GM21515 (cell line): ENCODE measurements at regions not wholly inside any gene's neighbourhood (a gene's known extent, or its start where the extent isn't known, plus 50 kb on each side); places are given as distances from the start of the nearest gene placed in this dataset.
"Not testable (repeated sequence)": the region's sequence is repeated elsewhere in the genome, so short reads cannot be mapped to it uniquely, and the experiment has no call there.

Experiments used
- ATAC-seq: cut with Tn5 transposase; IDR thresholded peaks from one replicate; pipeline ENCODE4 v1.9.1; 2021; ENCODE audit not compliant: unreplicated experiment

DNA sequence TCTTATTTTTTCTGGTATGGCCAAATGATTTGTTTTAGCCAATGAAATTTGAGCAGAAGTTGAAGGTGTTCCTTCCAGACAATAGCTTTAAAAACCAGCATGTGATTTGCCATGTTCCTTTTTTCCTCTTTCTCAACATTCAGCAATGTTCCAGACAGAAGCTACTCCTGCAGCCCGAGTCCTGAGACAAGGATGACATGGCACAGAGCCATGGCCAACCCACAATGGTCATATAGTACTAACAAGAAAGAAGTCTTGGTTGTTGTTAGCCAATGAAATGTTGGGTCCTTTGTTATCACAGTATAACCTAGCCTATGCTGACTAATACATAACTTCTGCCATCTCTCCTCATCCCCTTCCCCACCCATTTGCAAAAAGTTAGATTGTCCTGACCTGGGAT lies 211.1 kb upstream of the STT3B start:
- ATAC-seq: no peak

DNA sequence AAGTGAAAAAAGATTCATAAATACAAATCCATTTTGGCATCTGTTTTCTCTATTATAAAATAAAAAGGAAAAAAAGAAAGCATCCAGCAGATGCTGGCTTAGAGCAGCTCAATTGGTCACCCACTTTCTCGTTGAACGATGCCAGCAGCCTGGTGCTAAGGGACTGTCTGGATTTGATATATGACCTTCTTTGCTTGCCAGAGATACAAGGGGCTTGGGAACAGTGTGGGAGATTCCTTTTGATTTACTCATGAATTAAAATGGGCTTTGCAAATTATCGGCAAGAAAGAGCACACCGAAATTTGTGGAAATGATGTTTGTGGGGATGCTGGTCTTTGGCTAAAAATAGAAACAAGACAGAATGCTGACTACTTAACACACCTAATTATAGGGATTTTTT lies 210.3 kb upstream of the STT3B start:
- ATAC-seq: no peak

DNA sequence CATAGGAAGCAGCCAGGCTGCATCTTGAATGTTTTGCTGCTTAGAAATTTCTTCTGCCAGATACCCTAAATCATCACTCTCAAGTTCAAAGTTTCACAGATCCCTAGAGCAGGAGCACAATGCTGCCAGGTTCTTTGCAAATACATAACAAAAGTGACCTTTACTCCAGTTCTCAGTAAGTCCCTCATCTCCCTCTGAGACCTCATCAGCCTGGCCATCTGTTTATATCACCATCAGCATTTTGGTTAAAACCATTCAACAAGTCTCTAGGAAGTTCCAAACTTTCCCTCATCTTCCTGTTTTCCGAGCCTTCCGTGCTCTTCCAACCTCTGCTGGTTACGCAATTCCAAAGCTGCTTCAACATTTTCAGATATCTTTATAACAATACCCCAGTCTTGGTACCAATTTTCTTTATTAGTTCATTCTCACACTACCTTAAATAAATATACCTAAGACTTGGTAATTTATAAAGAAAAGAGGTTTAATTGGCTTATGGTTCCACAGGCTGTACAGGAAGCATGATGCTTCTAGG lies 204.8 kb upstream of the STT3B start:
- not testable (repeated sequence) for ATAC-seq

DNA sequence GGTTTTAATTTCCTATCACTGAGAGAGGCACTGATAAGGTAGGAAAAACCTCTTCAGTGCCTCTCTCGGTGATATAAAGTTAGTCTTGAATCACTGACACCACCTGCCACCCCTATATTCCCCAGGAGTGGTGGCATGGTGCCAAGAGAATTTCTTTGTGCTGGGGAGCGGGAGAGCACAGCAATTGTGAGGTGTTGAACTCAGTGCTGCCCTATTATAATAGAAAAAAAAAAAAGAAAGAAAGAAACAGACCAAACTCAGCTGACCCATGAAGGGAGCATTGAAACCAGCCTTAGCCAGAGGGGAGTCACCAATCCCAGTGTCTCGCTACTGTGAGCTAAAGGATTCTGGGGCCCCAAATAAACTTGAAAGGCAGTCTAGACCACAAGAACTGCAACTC lies 201.4 kb upstream of the STT3B start:
- ATAC-seq: no peak

DNA sequence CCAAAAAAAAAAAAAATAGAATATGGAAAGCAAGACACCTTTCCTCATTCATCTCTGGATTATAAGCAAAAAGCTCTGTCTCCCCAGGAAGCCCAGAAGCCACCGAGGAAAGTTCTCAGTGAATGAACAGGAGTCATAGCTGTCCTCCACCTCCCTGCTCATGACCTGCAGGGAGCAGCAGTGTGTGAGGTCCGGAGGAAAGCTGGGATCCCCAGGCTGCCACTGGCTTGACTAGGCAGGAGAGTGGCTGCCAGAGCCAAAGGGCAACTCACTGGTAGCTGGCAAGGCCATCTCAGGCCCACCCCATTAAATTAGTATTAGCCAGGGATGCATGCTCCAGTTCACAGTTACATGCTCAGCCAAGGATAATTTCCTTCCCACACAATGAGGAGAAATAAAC lies 191.6 kb upstream of the STT3B start:
- no peak for ATAC-seq

DNA sequence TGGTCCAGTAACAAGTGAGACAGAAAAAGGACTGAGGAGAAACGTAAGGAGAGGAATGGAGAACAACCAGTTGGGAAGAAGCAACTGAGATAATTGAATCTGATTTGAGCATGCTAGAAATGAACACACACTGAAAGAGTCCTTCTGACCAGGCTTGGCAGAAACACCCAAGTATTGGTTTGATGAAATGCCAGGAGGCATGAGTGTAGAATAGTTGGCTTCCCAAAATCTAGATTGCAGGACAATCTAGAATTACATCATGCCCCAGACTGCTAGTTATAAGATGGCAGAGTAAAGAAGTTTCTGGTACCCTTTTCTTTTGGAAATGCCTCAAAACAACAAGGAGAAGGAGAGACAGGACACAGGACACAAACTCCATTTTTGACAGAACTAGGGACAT lies 189.7 kb upstream of the STT3B start:
- no peak for ATAC-seq

DNA sequence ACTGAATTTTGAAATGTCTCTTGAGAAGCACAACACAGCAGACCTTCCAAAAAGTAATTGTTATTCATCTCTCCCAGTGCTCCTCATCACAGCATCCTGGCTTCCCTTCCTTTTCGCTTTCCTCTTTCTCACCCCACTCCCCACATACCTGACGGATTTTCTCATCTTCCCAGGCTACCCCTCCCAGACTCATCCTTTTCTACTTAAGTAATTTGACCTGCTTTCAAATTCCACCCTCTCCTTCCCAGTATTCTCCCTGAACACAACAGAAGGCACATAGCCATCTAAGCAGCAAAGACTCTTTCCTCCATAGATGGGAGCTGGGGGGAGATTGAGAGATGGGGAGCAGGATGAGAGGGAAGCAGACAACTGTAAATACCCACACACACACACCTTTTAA lies 187.1 kb upstream of the STT3B start:
- ATAC-seq: no peak

DNA sequence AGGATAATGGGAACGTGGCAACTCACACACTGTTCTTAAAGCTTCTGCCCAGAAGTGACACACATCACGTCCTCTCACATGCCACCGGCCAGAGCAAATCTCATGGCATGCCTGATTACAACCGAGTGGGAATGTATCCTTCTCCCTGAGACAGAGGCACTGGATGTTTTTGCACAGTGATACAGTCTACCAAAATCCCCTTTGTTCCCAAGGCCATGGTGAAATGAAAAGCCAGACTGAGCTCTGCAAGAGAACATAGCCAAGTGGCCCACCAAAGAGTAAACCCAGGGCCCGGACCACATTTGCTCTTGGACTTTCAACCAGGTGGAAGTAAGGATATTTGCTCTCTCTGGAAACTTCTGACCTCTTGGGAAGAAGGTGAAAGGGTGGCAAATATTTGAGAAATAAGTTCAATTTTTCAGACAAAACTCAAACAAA lies 186.2 kb upstream of the STT3B start:
- ATAC-seq: no peak

DNA sequence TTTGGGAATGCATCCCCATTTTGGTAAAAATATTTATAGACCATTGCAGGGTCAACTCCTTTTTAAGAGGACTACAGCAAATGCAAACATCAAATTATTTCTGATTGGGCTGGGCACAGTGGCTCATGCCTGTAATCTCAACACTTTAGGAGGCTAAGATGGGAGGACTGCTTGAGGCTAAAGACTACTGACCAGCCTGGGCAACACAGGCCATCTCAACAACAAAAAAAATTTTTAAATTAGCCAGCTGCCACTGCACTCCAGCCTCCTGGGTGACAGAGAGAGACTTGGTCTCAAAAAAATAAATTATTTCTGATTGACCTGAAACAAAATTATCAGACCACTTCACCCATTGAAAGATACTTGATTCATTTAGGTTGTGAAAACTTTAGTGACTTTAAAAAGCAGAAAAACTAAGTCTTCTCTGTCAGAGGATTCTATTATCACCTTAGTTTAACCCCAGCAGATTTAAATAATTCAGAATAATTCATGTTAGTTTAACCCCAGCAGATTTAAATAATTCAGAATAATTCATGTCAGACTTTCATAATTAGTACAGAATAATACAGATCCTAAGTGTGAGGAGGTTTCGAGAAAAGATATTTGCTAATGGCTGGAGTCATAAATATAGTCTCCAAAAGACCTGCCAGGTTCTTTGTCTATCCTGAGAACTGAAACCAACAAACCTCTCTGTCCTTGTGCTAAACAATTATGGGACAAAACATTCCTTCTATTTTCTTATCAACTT lies 183.6 kb upstream of the STT3B start:
- ATAC-seq: no peak

DNA sequence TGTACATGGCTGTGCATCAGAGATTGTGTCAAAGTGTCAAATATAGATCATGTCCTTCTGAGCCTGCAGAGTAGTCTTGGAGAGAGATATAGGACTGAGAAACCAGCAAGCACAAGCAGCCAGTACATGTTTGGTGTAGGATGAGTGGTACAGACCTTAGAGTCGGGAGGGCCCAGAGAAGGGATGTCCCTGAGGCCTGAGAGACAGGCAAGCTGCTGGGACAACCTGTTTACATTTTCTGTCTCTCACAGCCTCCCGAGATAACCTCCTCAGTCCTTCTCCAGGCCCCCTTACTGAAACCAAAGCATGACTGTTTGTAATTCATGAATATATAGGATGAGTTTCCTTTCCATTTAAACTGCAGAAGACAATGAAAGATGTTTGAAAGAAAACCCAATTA lies 182.4 kb upstream of the STT3B start:
- no peak for ATAC-seq

DNA sequence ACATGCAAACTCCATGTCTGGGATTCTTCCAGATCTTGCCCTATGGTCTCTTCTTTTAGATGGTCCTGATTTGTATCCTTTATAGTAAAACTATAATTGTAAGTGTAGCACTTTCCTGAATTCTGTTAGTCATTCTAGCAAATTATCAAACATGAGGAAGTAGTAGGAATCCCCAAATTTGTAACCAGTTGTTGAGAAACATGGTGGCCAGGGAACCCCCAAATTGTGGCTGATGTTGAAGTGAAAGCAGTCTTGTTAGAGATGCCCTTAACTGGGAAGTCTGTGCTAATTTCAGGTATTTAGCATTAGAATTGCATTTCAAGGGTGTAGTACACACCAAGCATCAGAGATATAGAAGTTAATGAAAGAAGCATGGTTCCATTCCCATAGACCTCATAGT lies 180.4 kb upstream of the STT3B start:
- ATAC-seq: no peak

DNA sequence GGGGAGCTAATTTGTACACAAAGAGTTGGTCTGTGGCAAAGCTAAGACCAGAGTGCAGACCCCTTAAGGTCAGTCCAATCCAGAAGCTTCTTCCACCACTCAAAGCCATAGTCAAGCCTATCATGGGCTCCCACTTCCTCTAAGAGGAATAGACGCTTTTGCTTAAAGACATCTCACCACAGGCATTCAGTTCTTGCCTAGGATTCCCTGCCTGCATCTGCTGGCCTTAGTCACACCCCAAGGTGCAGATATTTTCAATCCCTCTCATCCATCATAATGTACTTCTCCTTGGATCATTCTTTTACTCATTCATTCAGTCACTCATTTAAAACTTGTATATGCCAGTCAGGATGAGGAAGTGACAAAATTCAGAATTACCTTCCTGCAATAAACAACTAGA lies 179.6 kb upstream of the STT3B start:
- ATAC-seq: no peak

DNA sequence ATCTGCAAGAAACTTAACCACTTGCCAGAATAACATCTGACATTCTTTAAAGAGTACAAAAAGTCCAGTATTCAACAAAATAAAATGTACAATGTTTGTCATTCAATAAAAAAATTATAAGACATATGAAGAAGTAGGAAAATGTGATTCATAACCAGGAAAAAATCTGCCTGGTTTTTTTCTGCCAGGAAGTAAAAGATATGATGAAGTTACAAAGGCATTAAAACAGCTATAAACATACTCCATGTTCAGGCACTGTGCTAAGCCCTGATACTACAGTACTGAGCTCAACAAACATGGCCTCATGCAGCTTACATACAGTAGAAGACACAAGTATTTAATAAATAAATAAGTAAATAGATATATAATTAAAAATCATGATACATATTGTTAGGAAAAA lies 178.4 kb upstream of the STT3B start:
- ATAC-seq: no peak

DNA sequence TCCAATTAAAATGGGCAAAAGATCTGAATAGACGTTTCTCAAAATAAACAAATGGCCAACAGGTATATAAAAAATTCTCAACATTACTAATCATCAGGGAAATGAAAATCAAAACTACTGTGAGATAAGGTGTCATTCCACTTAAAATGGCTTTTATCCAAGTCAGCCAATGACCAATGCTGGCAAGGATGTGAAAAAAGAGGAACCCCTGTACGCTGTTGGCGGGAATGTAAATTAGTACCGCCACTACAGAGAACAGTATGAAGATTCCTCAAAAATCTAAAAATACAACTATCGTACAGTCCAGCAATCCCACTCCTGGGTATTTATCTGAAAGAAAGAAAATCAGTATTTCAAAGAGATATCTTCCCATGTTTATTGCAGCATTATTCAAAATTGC lies 176.9 kb upstream of the STT3B start:
- no peak for ATAC-seq

DNA sequence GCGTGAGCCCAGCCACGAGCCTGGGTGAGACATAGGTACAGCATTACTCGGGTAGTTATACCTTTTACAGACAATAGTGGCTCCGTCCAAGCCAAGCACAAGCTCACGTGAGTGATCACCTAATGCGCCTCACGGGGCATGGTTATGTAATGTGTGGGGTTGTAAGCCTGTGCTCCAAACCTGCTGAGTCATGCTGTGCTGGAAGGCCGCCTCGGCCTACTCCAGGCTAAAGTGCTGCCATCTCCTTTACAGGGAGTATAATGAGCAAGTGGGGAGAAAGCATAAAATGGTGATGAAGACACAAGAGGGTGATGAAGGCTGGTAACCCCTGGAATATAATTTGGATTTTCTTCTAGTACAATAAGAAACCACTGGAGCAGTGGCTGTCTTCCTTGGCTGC lies 175.8 kb upstream of the STT3B start:
- no peak for ATAC-seq

DNA sequence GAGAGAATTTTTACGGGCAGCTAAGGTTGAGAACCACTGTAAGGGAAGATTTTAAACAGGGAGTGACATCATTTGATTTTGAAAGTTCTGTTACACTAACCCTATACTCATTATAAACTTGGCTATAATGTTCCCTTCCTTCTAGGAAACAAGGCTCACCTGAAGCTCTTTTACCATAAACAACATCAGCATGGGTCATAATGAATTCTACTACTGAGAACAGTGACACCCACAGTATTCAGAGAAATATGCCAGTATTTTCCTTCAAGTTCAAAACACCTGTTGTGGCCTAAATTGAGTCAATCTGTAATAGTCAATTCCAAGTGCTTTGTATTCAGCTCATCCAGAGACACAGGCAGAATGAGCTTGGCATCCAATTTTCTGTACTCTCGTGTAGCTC lies 175.3 kb upstream of the STT3B start:
- no peak for ATAC-seq

DNA sequence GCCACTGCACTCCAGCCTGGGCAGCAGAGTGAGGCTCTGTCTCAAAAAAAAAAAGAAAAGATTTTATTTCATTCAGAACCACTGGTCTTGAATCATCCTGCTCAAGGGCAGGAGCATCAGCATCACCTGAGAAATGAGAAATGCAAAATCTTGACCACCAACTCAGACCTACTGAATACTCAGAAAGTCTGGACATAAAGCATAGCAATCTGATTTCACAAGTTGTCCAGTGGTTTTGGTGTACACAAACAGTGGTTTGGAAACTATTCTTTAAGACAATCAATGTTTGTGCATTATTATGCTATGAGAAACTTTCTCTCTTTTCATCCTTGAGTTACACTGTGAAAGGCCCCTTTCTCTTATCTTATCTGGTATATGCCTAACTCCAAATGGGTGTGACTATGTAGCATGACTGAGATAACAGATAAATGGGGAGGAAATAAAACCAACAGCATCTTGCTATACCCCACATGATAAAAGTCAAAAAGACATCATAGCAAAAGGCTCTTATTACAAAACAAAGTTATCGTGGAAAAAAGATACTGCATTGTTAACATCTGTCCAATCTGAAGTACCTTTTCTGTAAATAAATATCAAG lies 174.2 kb upstream of the STT3B start:
- ATAC-seq: no peak

DNA sequence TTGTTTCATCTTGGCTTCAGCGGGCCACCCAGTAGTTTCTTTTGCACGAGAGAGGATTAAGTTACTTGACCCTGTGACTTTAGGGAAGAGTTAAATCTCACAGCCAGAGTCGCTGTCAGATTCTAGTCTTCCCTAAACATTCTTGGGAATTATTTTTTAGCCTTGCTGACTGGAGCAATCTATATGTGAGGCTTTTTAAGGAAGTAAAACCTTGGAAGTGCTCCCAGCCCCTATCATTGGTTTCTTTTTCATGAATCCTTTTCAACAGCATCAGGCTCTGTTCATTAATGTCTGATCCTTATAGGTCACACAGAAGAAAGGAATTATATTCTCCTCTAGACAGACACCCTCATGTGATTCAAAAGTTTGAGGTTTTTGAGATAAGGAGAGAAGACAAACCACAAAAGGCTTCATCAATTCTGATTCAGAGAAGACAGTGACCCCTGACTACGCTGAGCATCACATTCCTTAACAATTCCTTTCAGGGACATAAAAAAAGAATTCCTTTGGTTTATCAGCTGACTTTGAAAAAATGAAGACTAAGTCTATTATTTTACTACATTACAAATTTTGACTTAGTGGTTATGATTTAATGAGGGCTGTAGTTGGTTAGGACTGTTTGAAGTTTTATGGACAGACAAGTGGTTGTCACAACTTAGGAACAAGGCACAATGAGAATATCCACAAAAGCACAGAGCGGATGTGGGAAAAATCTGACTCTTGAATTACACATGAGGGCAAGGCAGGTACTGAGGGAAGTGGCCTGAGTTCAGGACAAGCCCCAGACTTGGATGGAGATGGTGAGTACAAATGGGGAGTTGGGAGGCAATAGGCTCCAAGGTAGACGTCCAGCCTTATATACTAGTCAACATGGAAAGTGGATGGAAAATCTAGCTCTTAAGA lies 171.1 kb upstream of the STT3B start:
- no peak for ATAC-seq

DNA sequence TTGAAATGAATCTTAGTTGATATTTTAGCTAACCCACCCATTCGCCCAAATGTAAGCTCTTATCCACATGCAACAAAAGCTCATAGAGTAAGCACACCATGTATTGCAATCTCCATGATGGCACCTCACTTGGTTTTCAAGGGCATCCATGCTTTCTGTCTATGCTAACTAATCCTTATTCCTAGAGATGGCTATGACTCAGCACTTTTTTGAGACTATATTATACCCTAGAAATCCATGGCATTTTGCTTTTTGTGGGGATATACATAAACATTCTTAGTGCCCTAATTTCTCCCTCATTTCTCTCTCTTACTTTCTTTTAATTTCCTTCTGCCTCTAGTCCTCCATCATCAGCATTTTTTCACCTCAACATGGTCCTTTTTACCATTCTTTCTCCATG lies 168.5 kb upstream of the STT3B start:
- ATAC-seq: no peak

DNA sequence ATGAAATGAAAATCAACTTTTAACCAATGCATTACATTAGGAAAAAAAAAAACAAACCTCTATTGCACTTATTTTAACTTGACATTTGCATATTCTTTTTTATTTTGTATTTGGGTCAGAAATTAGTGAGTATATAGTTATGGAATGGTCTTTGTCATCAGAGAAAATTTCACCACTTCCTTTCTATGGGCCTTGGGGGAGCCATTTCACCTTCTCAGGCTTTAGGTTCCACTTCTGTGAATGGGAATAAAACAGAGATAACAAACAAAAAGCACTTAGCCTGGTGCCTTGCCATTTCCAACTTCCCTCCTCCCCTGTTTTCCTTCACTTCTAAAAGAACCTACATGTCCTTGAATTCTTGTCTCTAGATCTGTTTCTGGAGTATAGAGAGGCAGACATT lies 168.0 kb upstream of the STT3B start:
- no peak for ATAC-seq

DNA sequence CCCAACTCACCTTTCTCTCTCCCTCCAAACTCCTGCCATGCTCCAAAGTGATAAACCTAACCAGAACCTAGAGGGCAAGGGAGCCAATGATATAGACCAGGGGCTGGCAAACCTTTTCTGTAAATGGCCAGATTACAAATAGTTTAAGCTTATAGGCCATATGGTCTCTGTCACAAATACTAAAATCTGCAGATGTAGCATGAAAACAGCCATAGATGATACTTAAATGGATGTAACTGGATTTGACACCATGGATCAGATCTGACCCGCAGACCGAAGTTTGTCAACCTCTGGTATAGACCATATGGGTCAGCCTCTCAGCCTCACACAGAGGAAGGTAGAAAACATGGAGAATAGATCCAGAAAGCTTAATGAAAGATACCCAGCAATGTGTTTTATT lies 165.2 kb upstream of the STT3B start:
- no peak for ATAC-seq
